Adrenal gland (tissue), 5 donors: ENCODE measurements at regions not wholly inside any gene's neighbourhood (a gene's known extent, or its start where the extent isn't known, plus 50 kb on each side); places are given as distances from the start of the nearest gene placed in this dataset.

Experiments
- POLR2A ChIP-seq, 2 donors: fragments of 450-650 bp; IDR thresholded peaks; one replicate each; pipeline ENCODE4 v1.6.1; 2017; ENCODE audit warnings: antibody characterized with exemption in 2 of 2, mild to moderate bottlenecking in 2 of 2, moderate library complexity in 1 of 2
- TF ChIP-seq, protein P1 (sequence below), 6 experiments: fragments of 450-650 bp in 4 of 6; fragments of 200-600 bp in 2 of 6; sonication (generic) in 1 of 6; IDR thresholded peaks; 1 replicate in 5 of 6; 2 replicates in 1 of 6; pipeline versions ENCODE4 v1.5.1 to v1.8.0; 2016 to 2021; ENCODE audit warnings: antibody characterized with exemption in 6 of 6, mild to moderate bottlenecking in 2 of 6, moderate library complexity in 1 of 6
- donor health status: DM: no; HTN: no; CAD: no.

DNA sequence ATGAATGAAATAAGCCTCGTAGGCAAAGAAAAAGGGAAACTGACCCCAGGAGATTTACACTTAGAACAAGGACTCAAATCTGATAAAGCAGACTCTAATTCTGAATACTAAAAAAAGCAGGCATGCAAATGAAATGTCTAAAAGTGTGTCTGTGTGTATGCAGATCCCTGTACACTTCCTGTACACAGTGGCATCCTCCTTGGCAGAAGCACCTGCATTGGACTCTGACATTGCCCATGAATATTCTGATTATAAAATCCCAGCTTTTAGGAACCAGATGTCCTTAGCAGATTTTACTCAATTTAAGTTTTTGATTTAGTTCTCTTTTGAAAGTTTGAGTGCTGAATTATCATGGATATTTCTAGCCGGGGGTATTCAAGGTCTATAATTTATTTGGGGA is 306.0 kb upstream of the CDH8 start:
- TF ChIP-seq, protein P1, sequence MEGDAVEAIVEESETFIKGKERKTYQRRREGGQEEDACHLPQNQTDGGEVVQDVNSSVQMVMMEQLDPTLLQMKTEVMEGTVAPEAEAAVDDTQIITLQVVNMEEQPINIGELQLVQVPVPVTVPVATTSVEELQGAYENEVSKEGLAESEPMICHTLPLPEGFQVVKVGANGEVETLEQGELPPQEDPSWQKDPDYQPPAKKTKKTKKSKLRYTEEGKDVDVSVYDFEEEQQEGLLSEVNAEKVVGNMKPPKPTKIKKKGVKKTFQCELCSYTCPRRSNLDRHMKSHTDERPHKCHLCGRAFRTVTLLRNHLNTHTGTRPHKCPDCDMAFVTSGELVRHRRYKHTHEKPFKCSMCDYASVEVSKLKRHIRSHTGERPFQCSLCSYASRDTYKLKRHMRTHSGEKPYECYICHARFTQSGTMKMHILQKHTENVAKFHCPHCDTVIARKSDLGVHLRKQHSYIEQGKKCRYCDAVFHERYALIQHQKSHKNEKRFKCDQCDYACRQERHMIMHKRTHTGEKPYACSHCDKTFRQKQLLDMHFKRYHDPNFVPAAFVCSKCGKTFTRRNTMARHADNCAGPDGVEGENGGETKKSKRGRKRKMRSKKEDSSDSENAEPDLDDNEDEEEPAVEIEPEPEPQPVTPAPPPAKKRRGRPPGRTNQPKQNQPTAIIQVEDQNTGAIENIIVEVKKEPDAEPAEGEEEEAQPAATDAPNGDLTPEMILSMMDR (IDR thresholded peaks at IDR 0.05) = no peak
- no peak for TF ChIP-seq POLR2A (IDR thresholded peaks at IDR 0.05)
